ENCODE measurements at regions not wholly inside any gene's neighbourhood (a gene's known extent, or its start where the extent isn't known, plus 50 kb on each side); places are given as distances from the start of the nearest gene placed in this dataset.

- DNase-seq (ENCODE audit: low read depth in 3 of 3), result no peak
Measured at GRCh38 chr18:40006634-40007033, 1948.4 kb upstream of the PIK3C3 start.

- DNase-seq (ENCODE audit: low read depth in 3 of 3), result no peak
Measured at GRCh38 chr18:40004246-40004645, 1950.8 kb upstream of the PIK3C3 start.

GRCh38 chr18:39998317-39998716, 1956.7 kb upstream of the PIK3C3 start:
- no peak for DNase-seq (ENCODE audit: low read depth in 3 of 3)

- no peak for DNase-seq (ENCODE audit: low read depth in 3 of 3)
Measured at GRCh38 chr18:39994498-39994897, 1960.5 kb upstream of the PIK3C3 start.

GRCh38 chr18:39991696-39992265, 1963.3 kb upstream of the PIK3C3 start:
- no peak for DNase-seq (ENCODE audit: low read depth in 3 of 3)

GRCh38 chr18:39990540-39990939, 1964.5 kb upstream of the PIK3C3 start:
- no peak for DNase-seq (ENCODE audit: low read depth in 3 of 3)

GRCh38 chr18:39976771-39977170, 1978.3 kb upstream of the PIK3C3 start:
- no peak for DNase-seq (ENCODE audit: low read depth in 3 of 3)

GRCh38 chr18:39972521-39972920, 1982.5 kb upstream of the PIK3C3 start:
- DNase-seq (ENCODE audit: low read depth in 3 of 3), result no peak

GRCh38 chr18:39969803-39970494, 1985.1 kb upstream of the PIK3C3 start:
- DNase-seq (ENCODE audit: low read depth in 3 of 3), result no peak

GRCh38 chr18:39966275-39966674, 1988.8 kb upstream of the PIK3C3 start:
- DNase-seq (ENCODE audit: low read depth in 3 of 3), result no peak

GRCh38 chr18:39962546-39962945, 1992.5 kb upstream of the PIK3C3 start:
- DNase-seq (ENCODE audit: low read depth in 3 of 3), result no peak

GRCh38 chr18:39960550-39960949, 1994.5 kb upstream of the PIK3C3 start:
- DNase-seq (ENCODE audit: low read depth in 3 of 3), result no peak

GRCh38 chr18:39959839-39960238, 1995.2 kb upstream of the PIK3C3 start:
- no peak for DNase-seq (ENCODE audit: low read depth in 3 of 3)

GRCh38 chr18:39958876-39959275, 1996.2 kb upstream of the PIK3C3 start:
- no peak for DNase-seq (ENCODE audit: low read depth in 3 of 3)

- DNase-seq (ENCODE audit: low read depth in 3 of 3), result no peak
Measured at GRCh38 chr18:39952816-39953215, 2002.2 kb upstream of the PIK3C3 start.

GRCh38 chr18:39951142-39951720, 2003.8 kb upstream of the PIK3C3 start:
- no peak for DNase-seq (ENCODE audit: low read depth in 3 of 3)

- no peak for DNase-seq (ENCODE audit: low read depth in 3 of 3)
Measured at GRCh38 chr18:39946623-39947061, 2008.4 kb upstream of the PIK3C3 start.

- DNase-seq (ENCODE audit: low read depth in 3 of 3), result no peak
Measured at GRCh38 chr18:39945076-39945475, 2010.0 kb upstream of the PIK3C3 start.

- DNase-seq (ENCODE audit: low read depth in 3 of 3), result no peak
Measured at GRCh38 chr18:39942702-39943101, 2012.3 kb upstream of the PIK3C3 start.

- no peak for DNase-seq (ENCODE audit: low read depth in 3 of 3)
Measured at GRCh38 chr18:39938676-39939608, 2016.1 kb upstream of the PIK3C3 start.

- DNase-seq (ENCODE audit: low read depth in 3 of 3), result no peak
Measured at GRCh38 chr18:39935598-39935997, 2019.4 kb upstream of the PIK3C3 start.

- no peak for DNase-seq (ENCODE audit: low read depth in 3 of 3)
Measured at GRCh38 chr18:39918847-39919246, 2036.2 kb upstream of the PIK3C3 start.

All from stimulated activated CD4-positive, alpha-beta T cell treated with anti-CD3 and anti-CD28 coated beads, TNF-alpha, amount 100 ng/mL, for 48 hours (primary cell).